Endothelial cell of umbilical vein (primary cell): ENCODE measurements at regions not wholly inside any gene's neighbourhood (a gene's known extent, or its start where the extent isn't known, plus 50 kb on each side); places are given as distances from the start of the nearest gene placed in this dataset.
"Not testable (repeated sequence)": the region's sequence is repeated elsewhere in the genome, so short reads cannot be mapped to it uniquely, and the experiment has no call there.

ENCODE experiments used
- BruUV-seq: library from RNA; stranded (reverse); fragments of 400-500 nt; replicated peaks from 2 replicates; lab custom pipeline; 2021; lab: Mats Ljungman, UMichigan
- CTCF ChIA-PET: fragments of 300-600, 350-600 bp; sonication (Branson Sonifier 250); formaldehyde crosslinking; loops from one replicate; lab custom pipeline; 2021; ENCODE audit warnings: antibody characterized with exemption, inconsistent platforms; lab: Charles Lee
- POLR2A ChIA-PET: fragments of 300-600, 350-600 bp; sonication (Branson Sonifier 250); formaldehyde crosslinking; loops from one replicate; lab custom pipeline; 2021; ENCODE audit warnings: antibody characterized with exemption, inconsistent platforms; lab: Charles Lee
- DNase-seq: peaks from one replicate; pipeline ENCODE4 v3.0.0-alpha.2; 2011; ENCODE audit warnings: low read depth, low spot score
- FAIRE-seq: peaks from 2 replicates; lab custom pipeline; 2011; peaks lifted over from hg19 to GRCh38; lab: Jason Lieb, UNC
- H2AFZ ChIP-seq: 2 replicates; pipeline ENCODE4 v1.6.0; 2012; ENCODE audit warnings: low read depth, low read length, control low read depth, inconsistent platforms
- H3K27ac ChIP-seq: 2 replicates; pipeline ENCODE4 v1.5.1; 2011; ENCODE audit warnings: low read depth, mild to moderate bottlenecking, control low read depth, low read length, moderate library complexity; ENCODE audit not compliant: insufficient read depth
- H3K27me3 ChIP-seq, 2 experiments: 2 replicates each; pipeline versions ENCODE4 v1.6.0 to v1.6.1; 2011; ENCODE audit warnings: low read length in 2 of 2, mixed read lengths in 1 of 2; ENCODE audit not compliant: control insufficient read depth in 2 of 2, insufficient read depth in 2 of 2
- H3K36me3 ChIP-seq, 2 experiments: 2 replicates in 1 of 2; 3 replicates in 1 of 2; pipeline ENCODE4 v1.5.1; 2011; ENCODE audit warnings: low read length in 2 of 2, mild to moderate bottlenecking in 1 of 2, moderate library complexity in 1 of 2; ENCODE audit not compliant: control insufficient read depth in 2 of 2, insufficient read depth in 2 of 2; ENCODE audit errors: extremely low read depth in 1 of 2
- H3K4me1 ChIP-seq: 3 replicates; pipeline ENCODE4 v1.5.1; 2011; ENCODE audit warnings: mild to moderate bottlenecking, low read length; ENCODE audit not compliant: control insufficient read depth, insufficient read depth; ENCODE audit errors: extremely low read depth
- H3K4me2 ChIP-seq: 2 replicates; pipeline ENCODE4 v1.6.1; 2011; ENCODE audit warnings: low read length, control low read depth, mixed read lengths; ENCODE audit not compliant: insufficient read depth
- H3K4me3 ChIP-seq, 3 experiments: fragments of 200-600 bp in 1 of 3; sonication (generic), shearing (Covaris generic) in 1 of 3; replicated peaks in 1 of 3; 2 replicates each; pipeline ENCODE4 v1.5.1; 2011 to 2016; ENCODE audit warnings: control low read depth in 3 of 3, low read length in 3 of 3, mild to moderate bottlenecking in 2 of 3, inconsistent platforms in 1 of 3, low read depth in 1 of 3, moderate library complexity in 1 of 3; ENCODE audit not compliant: insufficient read depth in 1 of 3
- H3K79me2 ChIP-seq: 2 replicates; pipeline ENCODE4 v1.6.0; 2012; ENCODE audit warnings: low read length, inconsistent platforms; ENCODE audit not compliant: control insufficient read depth, insufficient read depth
- H3K9ac ChIP-seq: replicated peaks from 2 replicates; pipeline ENCODE3; 2011; ENCODE audit warnings: low read length, control low read depth; ENCODE audit not compliant: insufficient read depth; ENCODE audit errors: extremely low read depth
- H3K9me1 ChIP-seq: replicated peaks from 3 replicates; pipeline ENCODE4 v1.6.0; 2011; ENCODE audit warnings: mild to moderate bottlenecking, low read length; ENCODE audit not compliant: control insufficient read depth, insufficient read depth; ENCODE audit errors: extremely low read depth
- H3K9me3 ChIP-seq: replicated peaks from 2 replicates; pipeline ENCODE4 v1.5.1; 2012; ENCODE audit warnings: low read length, inconsistent platforms; ENCODE audit not compliant: control insufficient read depth, insufficient read depth
- H4K20me1 ChIP-seq: replicated peaks from 2 replicates; pipeline ENCODE3; 2011; ENCODE audit warnings: mild to moderate bottlenecking, low read length; ENCODE audit not compliant: control insufficient read depth, insufficient read depth; ENCODE audit errors: extremely low read depth
- CTCF ChIP-seq, 2 donors: IDR thresholded peaks; 1 replicate in 1 of 2; 2 replicates in 1 of 2; pipeline ENCODE4 v1.5.1; 2011; ENCODE audit warnings: low read length in 2 of 2, mild to moderate bottlenecking in 2 of 2, moderate library complexity in 2 of 2, control low read depth in 1 of 2, inconsistent platforms in 1 of 2, low read depth in 1 of 2; ENCODE audit not compliant: insufficient read depth in 1 of 2; ENCODE audit errors: extremely low read depth in 1 of 2
- EZH2 ChIP-seq: IDR thresholded peaks from 2 replicates; pipeline ENCODE4 v1.6.1; 2012; ENCODE audit warnings: borderline replicate concordance, low read depth, mild to moderate bottlenecking, moderate library complexity, low read length, inconsistent platforms; ENCODE audit not compliant: severe bottlenecking
- FOS ChIP-seq: IDR thresholded peaks from 2 replicates; pipeline ENCODE4 v1.6.1; 2011; ENCODE audit warnings: mild to moderate bottlenecking, low read length, moderate library complexity, borderline replicate concordance; ENCODE audit not compliant: insufficient read depth
- GATA2 ChIP-seq: IDR thresholded peaks from 2 replicates; pipeline ENCODE4 v1.7.0; 2011; ENCODE audit warnings: low read depth, mild to moderate bottlenecking, moderate library complexity, mixed read lengths, low read length; ENCODE audit not compliant: insufficient read length, insufficient read depth
- JUN ChIP-seq: IDR thresholded peaks from 2 replicates; pipeline ENCODE4 v1.6.1; 2011; ENCODE audit warnings: borderline replicate concordance, low read depth; ENCODE audit not compliant: insufficient read length, insufficient read depth
- MAX ChIP-seq: IDR thresholded peaks from 2 replicates; pipeline ENCODE4 v1.6.1; 2011; ENCODE audit not compliant: insufficient read depth, insufficient read length
- MYC ChIP-seq: IDR thresholded peaks from one replicate; pipeline ENCODE4 v1.6.1; 2011; ENCODE audit warnings: mild to moderate bottlenecking, low read depth, low read length
- POLR2A ChIP-seq: IDR thresholded peaks from 2 replicates; pipeline ENCODE4 v1.6.1; 2012; ENCODE audit warnings: low read depth, mild to moderate bottlenecking, control low read depth, low read length
- POLR2AphosphoS5 ChIP-seq: IDR thresholded peaks from 2 replicates; pipeline ENCODE4 v1.6.1; 2012; ENCODE audit warnings: low read depth, mild to moderate bottlenecking, control low read depth, low read length, moderate library complexity; ENCODE audit not compliant: insufficient read depth
- dilution Hi-C: fragments of 300-500 bp; cut with MboI; formaldehyde crosslinking; loops from one replicate; pipeline ENCODE4 v1.15.0; 2019; ENCODE audit warnings: low sequenced_read_pairs; ENCODE audit not compliant: extremely low pct_ligation_motif_present
- intact Hi-C: fragments of 100-400 bp; cut with micrococcal nuclease; formaldehyde crosslinking; loops from one replicate; pipeline ENCODE4 v1.10.0; 2022

- H2AFZ ChIP-seq, result no peak overlapping the region
- H3K36me3 ChIP-seq, result no peaks in the 10 kb centered on the region
- peaks cover 29% of the 10 kb centered on the region for H3K4me1 ChIP-seq
- DNase-seq (no peak), FAIRE-seq (no peak)
- BruUV-seq, result TSS peak; percentile 39
- peak overlapping the region; percentile 78 for H3K4me2 ChIP-seq
- dilution Hi-C loops, result no loop called here
- H4K20me1 ChIP-seq, result no peaks in the 10 kb centered on the region
- no peaks in the 10 kb centered on the region for H3K9me1 ChIP-seq
- H3K27ac ChIP-seq, result peak overlapping the region; percentile 85
- H3K79me2 ChIP-seq, result no peaks in the 10 kb centered on the region
- ChIA-PET POLR2A (interaction anchor here (0.8 to 1.3 kb wide), 2 partner anchors 12 to 24 kb away, joined by 3 read pairs; no protein-coding TSS in a partner anchor), CTCF (interaction anchor here (0.8 to 2.0 kb wide), 8 partner anchors 10 to 139 kb away, joined by 3 to 14 read pairs (median 5); no protein-coding TSS in a partner anchor)
- intact Hi-C loops, result loop anchor here (1.0 kb wide), 8 partner anchors 9 to 139 kb away; no protein-coding TSS in a partner anchor
- no peaks in the 10 kb centered on the region for H3K9me3 ChIP-seq
- TF ChIP-seq JUN (no peak), POLR2AphosphoS5 (no peak), POLR2A (peak; percentile 55), FOS (no peak), CTCF (IDR thresholded peaks at IDR 0.05; ENCODE audit: extremely low read depth in 1 of 2, insufficient read depth in 1 of 2, low read depth in 1 of 2, low read length in 2 of 2) (no peak), MYC (no peak), GATA2 (peak; percentile 70), MAX (no peak), EZH2 (no peak)
- H3K9ac ChIP-seq, result peak overlapping the region; percentile 43
- no peaks in the 10 kb centered on the region for H3K27me3 ChIP-seq
- peak overlapping the region in 1 of 3 experiments; percentile 18 for H3K4me3 ChIP-seq
Measured at GRCh38 chr4:158032733-158033415, 140.0 kb downstream of the GASK1B start.

GRCh38 chr4:158028381-158028780 lies 144.4 kb downstream of the GASK1B start:
- DNase-seq, H3K9ac ChIP-seq, H3K27ac ChIP-seq, intact Hi-C loops, H3K4me2 ChIP-seq, CTCF ChIA-PET, dilution Hi-C loops, H4K20me1 ChIP-seq, FAIRE-seq, H3K9me1 ChIP-seq, H3K9me3 ChIP-seq, H3K4me3 ChIP-seq, H3K79me2 ChIP-seq, BruUV-seq, H3K27me3 ChIP-seq, H3K36me3 ChIP-seq, POLR2A ChIA-PET, H2AFZ ChIP-seq: not testable (repeated sequence)
- peaks cover 15% of the 10 kb centered on the region for H3K4me1 ChIP-seq
